ENCODE measurements at regions not wholly inside any gene's neighbourhood (a gene's known extent, or its start where the extent isn't known, plus 50 kb on each side); places are given as distances from the start of the nearest gene placed in this dataset.

DNA sequence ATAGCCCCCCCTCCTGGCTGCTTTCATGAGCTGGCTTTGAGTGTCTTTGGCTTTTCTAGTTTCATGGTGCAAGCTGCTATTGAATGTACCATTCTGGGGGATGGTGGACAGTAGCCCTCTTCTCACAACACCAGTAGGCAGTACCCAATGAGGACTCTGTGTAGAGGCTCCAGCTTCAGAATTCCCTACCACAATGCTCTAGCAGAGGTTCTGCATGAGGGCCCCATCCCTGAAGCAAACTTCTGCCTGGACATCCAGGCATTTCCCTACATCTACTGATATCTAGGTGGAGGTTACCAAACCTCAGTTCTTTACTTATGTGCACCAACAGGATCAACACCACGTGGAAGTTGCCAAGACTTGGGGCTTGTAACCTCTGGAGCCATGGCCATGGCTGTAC is 1742.9 kb downstream of the SI start:
- DNase-seq (ENCODE audit: low read depth) = no peak
- H3K4me3 ChIP-seq (ENCODE audit: control insufficient read depth, low read depth, low read length) = no peak overlapping the region
- no peak for TF ChIP-seq CTCF (IDR thresholded peaks at IDR 0.05; ENCODE audit: control insufficient read depth, insufficient read depth, low read depth, low read length, missing control alignments)

DNA sequence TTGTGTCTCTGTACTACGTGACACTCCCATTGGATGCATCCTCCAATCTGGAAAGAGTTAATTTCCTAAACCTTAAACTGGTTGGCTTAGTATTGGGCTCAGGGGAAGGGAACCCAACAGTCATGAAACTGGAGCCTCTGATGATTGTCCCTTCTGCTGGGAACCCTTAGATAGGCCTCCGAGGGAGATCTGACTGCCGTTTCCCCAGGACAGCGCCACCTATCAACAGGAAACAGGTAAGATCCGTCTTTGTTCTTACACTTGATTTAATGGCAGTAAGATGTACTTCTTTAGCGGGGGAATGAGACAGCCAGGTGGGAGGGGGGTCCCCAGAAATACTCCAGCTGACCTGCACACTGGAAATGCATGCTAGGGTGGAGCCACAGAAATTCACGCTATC is 1749.6 kb downstream of the SI start:
- no peak overlapping the region for H3K4me3 ChIP-seq (ENCODE audit: control insufficient read depth, low read depth, low read length)
- DNase-seq (ENCODE audit: low read depth) = no peak
- no peak for TF ChIP-seq CTCF (IDR thresholded peaks at IDR 0.05; ENCODE audit: control insufficient read depth, insufficient read depth, low read depth, low read length, missing control alignments)

DNA sequence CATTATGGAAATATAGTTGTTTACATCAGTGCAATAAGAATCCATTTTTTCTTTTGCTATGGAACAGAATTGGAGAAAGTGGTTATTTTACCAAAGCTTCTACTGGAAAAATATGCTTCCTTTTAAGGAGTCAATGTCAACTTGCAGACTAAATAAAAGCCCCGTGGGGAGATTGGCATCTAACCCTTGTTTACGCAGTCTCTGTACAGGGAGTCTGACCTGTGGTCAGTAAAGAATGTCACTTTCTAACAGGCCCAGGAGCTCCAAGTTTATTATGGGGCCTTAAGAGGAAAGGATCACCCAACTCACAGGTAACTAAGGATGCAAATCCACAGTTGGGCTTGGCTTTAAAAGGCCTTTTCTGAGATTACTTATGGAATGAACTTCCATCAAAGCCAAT is 1751.2 kb downstream of the SI start:
- TF ChIP-seq CTCF (IDR thresholded peaks at IDR 0.05; ENCODE audit: control insufficient read depth, insufficient read depth, low read depth, low read length, missing control alignments) = no peak
- no peak for DNase-seq (ENCODE audit: low read depth)
- H3K4me3 ChIP-seq (ENCODE audit: control insufficient read depth, low read depth, low read length) = no peak overlapping the region

DNA sequence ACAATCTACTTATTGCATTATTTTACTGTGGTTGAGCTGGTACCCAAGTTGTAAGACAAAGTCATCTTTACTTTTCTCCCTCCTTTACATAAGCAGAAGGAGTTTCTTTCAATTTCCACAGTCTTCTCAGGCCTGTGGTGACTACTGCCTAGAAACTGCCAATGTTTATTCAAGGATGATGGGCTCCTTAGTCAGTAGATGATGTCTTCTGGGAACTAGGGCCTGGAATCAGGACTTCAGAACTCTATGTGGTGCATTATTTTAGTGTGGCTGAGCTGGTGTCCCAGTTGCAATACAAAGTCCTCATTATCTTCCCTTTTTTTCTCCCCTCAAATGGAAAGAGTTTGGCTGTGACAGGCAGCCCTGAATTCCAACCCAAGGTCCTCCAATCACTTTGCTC is 1762.5 kb downstream of the SI start:
- DNase-seq (ENCODE audit: low read depth) = no peak
- no peak overlapping the region for H3K4me3 ChIP-seq (ENCODE audit: control insufficient read depth, low read depth, low read length)
- no peak for TF ChIP-seq CTCF (IDR thresholded peaks at IDR 0.05; ENCODE audit: control insufficient read depth, insufficient read depth, low read depth, low read length, missing control alignments)

DNA sequence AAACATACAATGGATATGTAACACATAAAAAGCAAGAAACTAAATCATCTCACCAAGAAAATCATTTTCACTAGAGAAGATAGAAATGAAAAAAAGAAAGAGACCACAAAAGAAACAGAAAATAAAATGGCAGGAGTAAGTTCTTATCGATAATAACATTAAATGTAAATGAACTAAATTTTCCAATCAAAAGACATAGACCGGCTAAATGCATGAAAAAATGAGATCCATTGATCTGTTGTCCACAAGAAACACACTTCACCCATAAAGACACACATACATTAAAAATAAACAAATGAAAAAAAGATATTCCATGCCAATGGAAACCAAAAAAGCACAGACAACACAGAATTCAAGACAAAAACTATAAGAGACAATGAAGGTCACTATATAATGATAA is 1771.9 kb downstream of the SI start:
- no peak overlapping the region for H3K4me3 ChIP-seq (ENCODE audit: control insufficient read depth, low read depth, low read length)
- no peak for TF ChIP-seq CTCF (IDR thresholded peaks at IDR 0.05; ENCODE audit: control insufficient read depth, insufficient read depth, low read depth, low read length, missing control alignments)
- DNase-seq (ENCODE audit: low read depth) = no peak

DNA sequence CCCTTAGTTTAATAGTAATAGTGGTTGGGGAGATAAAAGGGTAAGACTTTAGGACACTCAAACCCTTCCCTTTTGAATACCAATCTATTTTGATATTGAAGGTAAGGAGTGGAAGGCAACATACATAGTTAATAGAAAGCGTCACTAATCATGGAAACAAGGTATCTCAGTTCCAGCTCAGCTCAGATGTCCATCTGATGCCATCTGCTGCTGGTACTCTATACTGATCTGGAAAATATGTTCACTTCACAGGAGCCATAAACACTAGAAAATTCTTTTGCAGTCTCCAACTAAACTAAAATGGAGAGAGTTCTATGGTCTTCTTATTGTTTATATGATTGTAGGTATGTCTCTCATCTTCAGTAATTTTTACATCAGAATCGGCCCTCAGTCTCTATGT is 1777.1 kb downstream of the OTOL1 start:
- no peak for TF ChIP-seq CTCF (IDR thresholded peaks at IDR 0.05; ENCODE audit: control insufficient read depth, insufficient read depth, low read depth, low read length, missing control alignments)
- no peak for DNase-seq (ENCODE audit: low read depth)
- no peak overlapping the region for H3K4me3 ChIP-seq (ENCODE audit: control insufficient read depth, low read depth, low read length)

- no peak for DNase-seq (ENCODE audit: low read depth)
- no peak overlapping the region for H3K4me3 ChIP-seq (ENCODE audit: control insufficient read depth, low read depth, low read length)
- no peak for TF ChIP-seq CTCF (IDR thresholded peaks at IDR 0.05; ENCODE audit: control insufficient read depth, insufficient read depth, low read depth, low read length, missing control alignments)
Measured at GRCh38 chr3:163266731-163267130, 1770.1 kb downstream of the OTOL1 start.
